Activated gamma-delta T cell treated with anti-CD3 and anti-CD28 coated beads, Interleukin-2, amount 50 U/mL, for 16 hours (primary cell): ENCODE measurements at regions not wholly inside any gene's neighbourhood (a gene's known extent, or its start where the extent isn't known, plus 50 kb on each side); places are given as distances from the start of the nearest gene placed in this dataset.

Experiments used
- DNase-seq: peaks from one replicate; pipeline ENCODE4 v3.0.0-alpha.2; 2020; ENCODE audit warnings: low read depth

DNA sequence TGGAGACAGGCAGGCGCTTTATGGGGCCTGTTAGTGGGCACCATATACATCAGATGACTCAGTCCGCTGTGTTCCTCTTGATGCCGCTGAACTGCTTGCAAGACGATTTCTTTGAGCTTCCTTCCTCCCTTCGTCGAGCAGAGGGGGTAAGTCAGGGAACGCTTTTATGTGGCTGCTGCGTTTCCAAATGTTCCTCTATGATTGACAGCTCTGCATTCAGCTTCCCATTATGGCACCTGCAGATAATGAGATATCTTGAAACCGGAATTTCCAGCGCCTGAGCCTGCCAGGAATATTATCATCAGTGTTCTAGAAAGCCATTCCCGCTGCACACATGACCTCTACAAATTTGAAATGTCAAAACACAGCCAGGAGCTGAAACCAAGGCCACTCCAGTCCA, 257.0 kb downstream of the TSHZ3 start:
- DNase-seq = no peak

- no peak for DNase-seq
These were observed 259.6 kb downstream of the TSHZ3 start for GRCh38 chr19:31089681-31090080.

DNA sequence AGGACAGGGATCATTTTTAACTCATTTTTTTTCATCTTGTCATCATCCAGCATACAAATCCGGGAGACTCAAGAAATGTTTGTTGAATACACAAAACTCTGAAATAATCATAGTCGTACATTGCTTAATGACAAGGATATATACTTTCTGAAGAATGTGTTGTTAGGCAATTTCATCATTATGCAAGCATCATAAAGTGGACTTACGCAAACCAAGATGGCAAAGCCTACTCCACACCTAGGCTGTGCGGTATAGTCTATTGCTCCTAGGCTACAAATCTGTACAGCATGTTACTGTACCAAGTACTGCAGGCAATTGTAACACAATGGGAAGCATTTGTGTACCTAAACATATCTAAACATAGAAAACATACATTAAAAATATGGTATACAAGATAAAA, 264.1 kb downstream of the TSHZ3 start:
- no peak for DNase-seq

GRCh38 chr19:31083105-31083504, 266.1 kb downstream of the TSHZ3 start:
- no peak for DNase-seq

GRCh38 chr19:31075146-31075655, 274.0 kb downstream of the TSHZ3 start:
- DNase-seq = no peak

- no peak for DNase-seq
These were observed 274.8 kb downstream of the TSHZ3 start for GRCh38 chr19:31074199-31075125.

GRCh38 chr19:31073485-31074198, 275.6 kb downstream of the TSHZ3 start:
- no peak for DNase-seq

DNA sequence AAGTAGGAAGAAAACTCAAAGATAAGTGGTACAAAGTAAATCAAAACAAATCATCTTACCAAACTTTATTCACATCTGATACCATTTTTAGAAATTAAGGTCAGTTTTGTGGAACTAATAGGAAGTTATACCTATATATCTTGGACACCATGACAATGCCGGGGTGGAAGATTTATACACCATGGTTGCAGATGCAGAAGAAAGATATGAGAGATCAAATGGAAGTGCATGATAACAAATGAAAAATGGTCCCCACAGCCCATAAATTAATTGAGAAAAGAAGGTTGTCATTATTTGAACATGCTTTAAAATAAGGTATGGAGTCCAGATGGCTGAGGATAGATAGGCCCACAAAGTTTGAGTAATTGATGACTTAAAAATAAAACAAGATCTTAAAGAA, 276.8 kb downstream of the TSHZ3 start:
- DNase-seq = no peak

DNA sequence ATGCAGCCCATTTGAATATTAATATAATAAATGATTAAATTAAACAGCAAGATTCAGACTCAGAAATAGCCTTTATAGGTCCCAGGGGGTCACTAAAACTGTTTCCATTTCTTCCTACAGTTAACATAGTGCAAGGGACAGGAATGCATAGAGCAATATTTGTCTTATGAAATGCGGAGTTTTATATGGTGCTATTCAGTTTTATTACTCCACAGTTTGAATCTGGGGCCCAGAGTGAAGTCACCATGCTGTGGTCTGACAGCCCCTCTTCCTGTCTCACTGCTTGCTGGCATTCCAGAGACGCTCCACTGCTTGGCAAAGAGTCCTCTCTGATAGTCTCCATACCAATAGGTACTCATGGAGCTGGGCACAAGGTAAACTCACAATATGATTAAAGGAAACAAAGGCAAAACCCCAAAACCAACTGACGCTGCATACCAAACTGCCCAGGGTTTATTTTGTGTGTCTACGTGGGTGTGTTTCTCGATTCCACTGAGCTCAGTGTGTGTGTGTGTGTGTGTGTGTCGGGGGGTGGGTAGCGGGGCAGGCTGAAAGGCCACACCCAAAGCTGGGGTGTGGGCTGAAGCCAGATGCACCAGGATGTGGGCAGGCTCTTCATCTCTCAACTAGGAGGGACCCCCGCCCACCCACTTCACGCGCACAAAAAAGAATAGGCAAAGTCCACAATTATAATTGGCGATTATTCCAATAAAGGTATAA, 277.9 kb downstream of the TSHZ3 start:
- no peak for DNase-seq

- no peak for DNase-seq
These were observed 278.8 kb downstream of the TSHZ3 start for GRCh38 chr19:31070146-31071065.

GRCh38 chr19:31068268-31068667, 281.0 kb downstream of the TSHZ3 start:
- no peak for DNase-seq

DNA sequence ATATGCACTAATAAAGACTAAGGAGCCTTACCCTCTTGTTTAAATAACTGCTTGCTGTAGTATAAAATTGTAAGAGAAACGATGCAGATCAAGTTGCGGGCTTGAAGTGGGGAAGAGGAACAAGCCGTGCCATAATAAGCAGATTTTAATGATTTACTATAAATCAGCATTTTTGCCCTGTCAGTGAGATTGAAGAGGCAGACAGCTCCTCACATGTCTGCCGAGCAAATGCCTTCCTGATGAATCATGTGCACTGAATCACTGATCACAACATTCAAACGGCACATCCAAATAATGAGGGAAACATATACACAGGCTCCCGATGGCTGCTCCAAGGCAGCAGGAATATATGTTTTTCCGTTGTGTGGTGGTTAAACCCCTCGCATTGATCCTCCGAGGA, 282.9 kb downstream of the TSHZ3 start:
- DNase-seq = no peak

- no peak for DNase-seq
These were observed 284.7 kb downstream of the TSHZ3 start for GRCh38 chr19:31064491-31064890.

DNA sequence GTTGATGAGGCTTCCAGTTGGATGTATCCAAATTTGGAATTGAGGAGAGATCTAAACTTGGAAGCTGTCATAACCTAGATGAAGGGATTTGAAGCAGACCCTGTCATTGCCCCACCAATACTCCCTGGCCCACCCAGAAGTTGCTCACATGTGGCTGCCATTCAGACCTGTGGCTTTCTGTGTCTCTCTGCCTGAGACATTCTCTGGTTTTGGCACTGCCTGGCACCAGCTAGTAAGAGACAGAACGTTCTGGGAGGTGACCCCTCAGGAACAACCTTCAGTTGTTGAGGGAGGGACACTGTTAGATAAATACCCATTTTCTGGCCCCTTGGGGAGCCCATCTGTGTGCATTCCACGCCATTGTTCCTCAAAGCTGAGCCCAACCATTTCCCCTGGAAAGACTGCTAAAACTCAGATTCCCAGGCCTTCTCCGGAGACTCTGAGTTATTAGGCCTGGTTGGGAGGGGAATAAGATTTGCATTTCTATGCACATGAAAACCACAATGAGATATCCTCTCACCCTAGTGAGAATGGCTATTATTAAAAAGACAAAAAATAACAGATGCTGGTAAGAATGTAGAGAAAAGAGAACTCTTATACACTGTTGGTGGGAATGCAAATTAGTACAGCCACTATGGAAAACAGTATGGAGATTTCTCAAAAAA, 290.4 kb downstream of the TSHZ3 start:
- DNase-seq = no peak

- no peak for DNase-seq
These were observed 291.8 kb downstream of the TSHZ3 start for GRCh38 chr19:31057476-31057875.

- DNase-seq = no peak
These were observed 293.8 kb downstream of the TSHZ3 start for GRCh38 chr19:31055454-31055853.

GRCh38 chr19:31054430-31054829, 294.8 kb downstream of the TSHZ3 start:
- no peak for DNase-seq

GRCh38 chr19:31049431-31049830, 299.8 kb downstream of the TSHZ3 start:
- no peak for DNase-seq

DNA sequence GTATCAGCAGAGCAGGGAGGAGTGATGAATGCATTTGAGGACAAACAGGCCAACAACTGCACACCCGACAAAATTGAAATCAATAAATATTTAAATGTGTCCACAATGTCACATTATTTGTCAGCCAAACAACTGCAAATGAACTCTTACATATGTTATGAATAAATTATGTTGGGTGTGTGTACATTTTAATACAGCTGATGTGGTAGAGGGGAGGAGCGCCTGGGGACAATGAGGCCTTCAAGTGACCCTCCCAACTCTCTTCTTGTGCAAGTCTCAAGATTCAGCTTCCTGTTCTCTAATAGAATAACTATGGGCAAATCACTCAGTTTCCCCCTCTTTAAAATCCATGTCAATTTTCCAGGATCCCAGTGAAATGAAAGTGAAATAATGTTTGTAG, 303.2 kb downstream of the TSHZ3 start:
- no peak for DNase-seq

- DNase-seq = no peak
These were observed 307.8 kb downstream of the TSHZ3 start for GRCh38 chr19:31041461-31041860.

DNA sequence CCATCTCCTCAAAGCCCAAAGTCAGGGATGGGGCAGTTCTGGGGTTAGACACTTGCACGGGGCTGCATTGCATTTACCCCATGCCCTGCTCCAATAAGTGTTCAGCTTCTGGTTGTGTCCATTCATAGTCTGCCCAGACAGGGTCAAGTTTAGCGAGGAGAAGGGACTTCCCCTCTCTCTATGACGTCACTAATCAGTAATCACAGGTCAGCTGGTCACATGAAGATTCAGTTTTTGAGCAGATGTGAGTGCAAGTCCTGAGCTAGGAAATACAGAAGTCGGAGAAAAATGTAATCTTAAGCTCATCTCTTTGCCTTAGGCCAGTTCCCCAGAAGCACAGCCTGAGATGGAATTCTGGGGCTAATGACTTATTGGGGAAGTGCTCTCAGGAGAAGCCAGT, 310.1 kb downstream of the TSHZ3 start:
- DNase-seq = no peak
